Activated T-helper 1 cell treated with anti-CD3 and anti-CD28 coated beads, Interleukin-2, amount 50 U/mL, for 16 hours (primary cell): ENCODE measurements at regions not wholly inside any gene's neighbourhood (a gene's known extent, or its start where the extent isn't known, plus 50 kb on each side); places are given as distances from the start of the nearest gene placed in this dataset.
A peak's percentile ranks its signal among the peaks of the same experiment; 100 is the strongest.

Experiments used
- DNase-seq, 2 donors: peaks; one replicate each; pipeline ENCODE4 v3.0.0-alpha.2; 2020; ENCODE audit warnings: low read depth in 1 of 2, low spot score in 1 of 2

- no peak for DNase-seq
Observed at GRCh38 chr2:204317640-204318039, 227.6 kb upstream of the PARD3B start.

- DNase-seq: no peak
Observed at GRCh38 chr2:204321027-204321800, 224.1 kb upstream of the PARD3B start.

- DNase-seq: no peak
Observed at GRCh38 chr2:204321910-204322751, 223.1 kb upstream of the PARD3B start.

- DNase-seq: peak in 1 of 2 donors; percentile 26
Observed at GRCh38 chr2:204325468-204325867, 219.8 kb upstream of the PARD3B start.

- no peak for DNase-seq
Observed at GRCh38 chr2:204328373-204328772, 216.9 kb upstream of the PARD3B start.

- DNase-seq: no peak
Observed at GRCh38 chr2:204329016-204329415, 216.3 kb upstream of the PARD3B start.

- DNase-seq: no peak
Observed at GRCh38 chr2:204329532-204329931, 215.7 kb upstream of the PARD3B start.

GRCh38 chr2:204331180-204331579 is 214.1 kb upstream of the PARD3B start:
- DNase-seq: no peak

GRCh38 chr2:204331988-204332387 is 213.3 kb upstream of the PARD3B start:
- no peak for DNase-seq

GRCh38 chr2:204332706-204333105 is 212.6 kb upstream of the PARD3B start:
- DNase-seq: no peak

GRCh38 chr2:204333861-204334260 is 211.4 kb upstream of the PARD3B start:
- no peak for DNase-seq

- DNase-seq: no peak
Observed at GRCh38 chr2:204335451-204336058, 209.7 kb upstream of the PARD3B start.

GRCh38 chr2:204336153-204336744 is 209.0 kb upstream of the PARD3B start:
- DNase-seq: no peak

GRCh38 chr2:204337638-204338037 is 207.6 kb upstream of the PARD3B start:
- DNase-seq: no peak

GRCh38 chr2:204339212-204339715 is 206.0 kb upstream of the PARD3B start:
- DNase-seq: no peak

GRCh38 chr2:204340511-204340910 is 204.8 kb upstream of the PARD3B start:
- DNase-seq: no peak

- DNase-seq: no peak
Observed at GRCh38 chr2:204341887-204342276, 203.4 kb upstream of the PARD3B start.

- DNase-seq: no peak
Observed at GRCh38 chr2:204343685-204344084, 201.6 kb upstream of the PARD3B start.

GRCh38 chr2:204344119-204344518 is 201.2 kb upstream of the PARD3B start:
- DNase-seq: no peak

GRCh38 chr2:204346906-204347305 is 198.4 kb upstream of the PARD3B start:
- no peak for DNase-seq

GRCh38 chr2:204353823-204354222 is 191.5 kb upstream of the PARD3B start:
- no peak for DNase-seq
